Body of pancreas (tissue), 4 donors: ENCODE measurements at regions not wholly inside any gene's neighbourhood (a gene's known extent, or its start where the extent isn't known, plus 50 kb on each side); places are given as distances from the start of the nearest gene placed in this dataset.

ENCODE experiments used
- POLR2A ChIP-seq, 3 donors: fragments of 450-650 bp; IDR thresholded peaks; one replicate each; pipeline ENCODE4 v1.6.1; 2016; ENCODE audit warnings: antibody characterized with exemption in 3 of 3, mild to moderate bottlenecking in 2 of 3
- TF ChIP-seq, protein P1 (sequence below), 7 experiments: fragments of 450-650 bp in 4 of 7; fragments of 200-600 bp in 3 of 7; sonication (generic) in 3 of 7; IDR thresholded peaks; one replicate each; pipeline ENCODE4 v1.5.1; 2016 to 2019; ENCODE audit warnings: antibody characterized with exemption in 7 of 7

GRCh38 chr1:207205614-207206061 is 101.6 kb downstream of the C4BPA start:
- no peak for TF ChIP-seq POLR2A (IDR thresholded peaks at IDR 0.05)
- TF ChIP-seq, protein P1, sequence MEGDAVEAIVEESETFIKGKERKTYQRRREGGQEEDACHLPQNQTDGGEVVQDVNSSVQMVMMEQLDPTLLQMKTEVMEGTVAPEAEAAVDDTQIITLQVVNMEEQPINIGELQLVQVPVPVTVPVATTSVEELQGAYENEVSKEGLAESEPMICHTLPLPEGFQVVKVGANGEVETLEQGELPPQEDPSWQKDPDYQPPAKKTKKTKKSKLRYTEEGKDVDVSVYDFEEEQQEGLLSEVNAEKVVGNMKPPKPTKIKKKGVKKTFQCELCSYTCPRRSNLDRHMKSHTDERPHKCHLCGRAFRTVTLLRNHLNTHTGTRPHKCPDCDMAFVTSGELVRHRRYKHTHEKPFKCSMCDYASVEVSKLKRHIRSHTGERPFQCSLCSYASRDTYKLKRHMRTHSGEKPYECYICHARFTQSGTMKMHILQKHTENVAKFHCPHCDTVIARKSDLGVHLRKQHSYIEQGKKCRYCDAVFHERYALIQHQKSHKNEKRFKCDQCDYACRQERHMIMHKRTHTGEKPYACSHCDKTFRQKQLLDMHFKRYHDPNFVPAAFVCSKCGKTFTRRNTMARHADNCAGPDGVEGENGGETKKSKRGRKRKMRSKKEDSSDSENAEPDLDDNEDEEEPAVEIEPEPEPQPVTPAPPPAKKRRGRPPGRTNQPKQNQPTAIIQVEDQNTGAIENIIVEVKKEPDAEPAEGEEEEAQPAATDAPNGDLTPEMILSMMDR (IDR thresholded peaks at IDR 0.05): no peak
